ENCODE measurements at regions not wholly inside any gene's neighbourhood (a gene's known extent, or its start where the extent isn't known, plus 50 kb on each side); places are given as distances from the start of the nearest gene placed in this dataset.

DNA sequence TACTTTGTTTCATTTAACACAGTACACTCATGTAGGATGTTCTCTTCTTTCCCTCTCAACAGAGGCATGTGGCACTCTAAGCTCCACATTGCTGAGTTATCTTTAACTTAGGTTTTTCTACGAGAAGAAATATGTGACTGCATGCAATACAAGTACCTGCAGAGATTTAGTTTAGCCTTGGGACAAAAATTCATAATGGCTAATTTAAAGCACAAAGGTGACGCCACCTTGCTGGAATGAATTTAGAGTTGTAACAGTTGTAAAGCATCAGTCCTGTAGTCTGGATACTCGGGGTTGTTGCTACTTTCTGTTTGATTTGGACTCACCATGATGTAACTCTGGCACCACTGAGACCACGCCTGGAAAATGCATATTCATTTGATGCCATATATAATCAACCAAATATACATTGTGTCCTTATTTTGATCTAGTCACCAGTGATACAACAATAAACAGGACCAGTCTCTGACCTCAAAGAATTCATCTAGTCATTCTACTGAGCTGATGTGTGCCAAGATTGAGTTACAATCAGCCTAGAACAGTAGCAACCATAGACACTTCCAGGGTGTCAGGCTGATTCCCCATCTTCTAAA lies 451.0 kb upstream of the ZFP42 start:
- FAIRE-seq = no peak

DNA sequence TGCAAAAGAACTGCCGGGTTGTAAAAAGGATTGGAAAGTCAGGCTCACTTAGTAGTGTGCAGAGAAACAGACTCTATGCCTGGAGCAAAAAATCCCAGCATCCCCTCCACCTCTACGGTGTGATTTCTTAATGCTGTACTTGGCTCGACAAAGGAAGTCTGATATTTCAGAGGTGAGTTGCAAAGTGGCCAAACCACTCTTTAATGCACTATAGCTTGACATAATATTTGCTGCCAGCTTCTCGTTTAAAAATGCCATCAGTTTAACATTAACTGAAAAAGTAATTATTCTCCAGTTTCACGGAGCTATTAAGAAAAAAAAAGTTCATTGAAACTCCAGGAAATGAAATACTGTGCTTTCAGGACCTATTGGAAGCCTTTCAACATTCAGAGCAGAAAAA lies 448.3 kb upstream of the ZFP42 start:
- no peak for FAIRE-seq

DNA sequence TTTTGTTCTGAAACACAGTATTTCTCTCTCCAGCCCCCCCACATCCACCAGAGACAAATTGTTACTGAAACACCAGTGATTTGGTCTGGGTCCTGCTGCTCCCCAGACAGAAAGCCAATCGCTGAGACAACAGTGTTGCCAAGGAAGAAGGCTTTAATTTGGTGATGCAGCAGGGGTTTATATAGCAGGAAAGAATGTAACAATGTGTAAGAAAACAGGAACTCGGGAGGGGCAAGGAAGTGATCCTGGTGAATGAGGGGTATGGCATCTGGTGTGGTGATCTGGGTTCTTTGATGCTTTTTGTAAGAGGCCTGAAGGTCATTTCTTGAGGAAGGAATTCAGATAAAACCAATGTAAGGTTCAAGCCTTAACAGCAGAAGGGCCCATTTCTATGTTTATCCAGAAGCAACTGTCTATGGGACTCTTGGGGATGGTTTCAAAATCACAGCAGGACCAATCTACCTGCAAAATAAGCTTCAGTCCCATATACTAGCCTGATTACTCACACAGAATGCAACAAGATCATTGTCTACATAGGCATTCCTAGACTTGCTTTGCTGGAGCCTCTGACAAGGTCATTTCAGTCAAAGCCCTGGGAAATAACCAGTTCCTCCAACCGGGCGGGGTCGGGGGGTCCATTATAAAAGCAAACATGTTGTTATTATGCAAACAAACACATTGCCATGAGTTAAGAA lies 445.2 kb upstream of the ZFP42 start:
- no peak for FAIRE-seq

DNA sequence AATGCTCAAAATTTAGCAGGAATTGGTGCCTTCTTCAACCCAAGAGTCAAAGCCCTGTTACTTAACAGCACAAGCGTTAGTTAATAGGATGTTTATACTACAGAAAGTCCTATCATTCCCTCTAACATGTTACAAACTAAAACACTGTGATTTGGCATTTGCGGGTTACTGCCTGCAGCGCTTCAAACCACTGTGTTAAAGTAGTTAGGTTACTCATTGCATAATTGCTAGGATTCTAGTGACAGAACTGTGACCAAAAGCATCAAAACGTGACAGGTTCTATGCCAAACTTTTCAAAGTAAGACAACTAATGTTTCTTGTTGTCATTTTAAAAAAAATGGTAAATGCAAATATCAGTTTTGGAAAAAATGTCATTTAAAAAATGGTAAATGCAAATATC lies 442.8 kb upstream of the ZFP42 start:
- FAIRE-seq = no peak

DNA sequence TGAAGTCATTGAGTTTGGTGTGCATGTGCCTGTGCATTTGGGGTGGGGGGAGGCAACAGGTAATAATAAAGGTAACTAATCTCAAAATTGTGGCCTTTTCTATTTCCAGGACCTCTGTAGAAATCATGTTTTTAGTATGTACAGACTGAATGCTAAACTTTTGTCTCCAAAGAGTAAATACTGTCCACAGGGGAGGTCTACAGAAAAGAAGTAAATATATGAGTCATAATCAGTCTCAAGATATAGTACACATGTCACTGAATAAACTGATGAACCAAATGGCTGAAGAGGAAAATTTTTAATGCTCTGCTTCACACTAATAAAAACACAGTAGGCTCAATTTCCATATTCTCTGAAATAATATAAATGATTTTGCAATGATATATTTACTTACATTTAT lies 440.4 kb upstream of the ZFP42 start:
- FAIRE-seq = no peak

DNA sequence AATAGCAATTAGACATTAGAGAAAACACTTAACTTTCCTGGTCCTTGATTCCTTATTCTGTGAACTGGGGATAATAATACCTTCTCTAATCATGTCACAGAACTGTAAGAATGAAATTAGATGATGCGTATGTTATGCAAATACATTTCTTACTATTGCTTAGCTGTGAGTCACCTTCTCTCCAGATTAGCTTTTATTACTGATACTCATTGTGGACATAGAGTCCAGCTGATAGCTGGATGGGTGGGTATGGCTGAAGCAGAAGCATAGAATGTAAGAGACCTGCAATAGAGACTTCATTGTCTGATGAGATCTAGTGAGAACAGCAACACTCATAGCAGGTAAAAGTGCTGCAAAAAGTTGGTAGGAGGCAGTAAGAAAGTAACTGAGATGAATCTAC lies 437.2 kb upstream of the ZFP42 start:
- no peak for FAIRE-seq

DNA sequence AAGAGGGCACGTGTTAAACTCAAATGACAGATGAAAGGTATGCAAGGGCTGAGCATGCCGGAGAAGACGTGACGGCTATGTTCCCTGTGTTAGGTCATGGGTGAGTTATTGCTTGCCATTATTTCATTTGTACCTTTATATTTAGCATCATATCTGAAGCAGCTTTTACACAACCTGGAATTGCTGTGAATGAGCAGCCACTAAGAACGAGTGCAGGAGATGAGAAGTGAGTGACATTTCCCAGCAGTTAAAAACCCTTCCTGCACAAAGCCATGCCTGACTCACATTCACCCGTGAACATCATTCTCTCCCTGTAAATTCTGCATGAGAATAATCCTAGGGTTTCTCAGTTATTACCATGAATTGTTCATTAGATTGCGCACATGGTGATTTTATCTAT lies 433.2 kb upstream of the ZFP42 start:
- FAIRE-seq = no peak

DNA sequence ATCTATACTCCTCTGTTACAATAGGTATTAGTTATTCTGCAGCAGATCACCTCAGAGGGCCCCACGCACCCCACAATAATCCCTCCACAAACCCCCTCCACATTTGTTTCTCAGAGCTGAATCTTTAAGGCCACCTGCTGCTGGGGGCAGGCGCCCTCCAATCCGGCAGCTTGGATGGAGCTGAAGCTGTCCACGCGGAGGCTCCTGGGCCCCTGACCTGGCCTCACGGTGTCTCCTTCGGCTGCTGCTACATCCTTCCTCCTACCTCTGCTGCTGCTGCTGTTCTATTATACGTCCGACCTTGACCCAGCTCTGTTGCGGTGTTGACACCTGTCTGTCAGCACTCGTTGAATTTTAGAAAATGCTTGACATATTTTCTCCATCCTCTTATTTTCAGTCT lies 430.2 kb upstream of the ZFP42 start:
- no peak for FAIRE-seq

DNA sequence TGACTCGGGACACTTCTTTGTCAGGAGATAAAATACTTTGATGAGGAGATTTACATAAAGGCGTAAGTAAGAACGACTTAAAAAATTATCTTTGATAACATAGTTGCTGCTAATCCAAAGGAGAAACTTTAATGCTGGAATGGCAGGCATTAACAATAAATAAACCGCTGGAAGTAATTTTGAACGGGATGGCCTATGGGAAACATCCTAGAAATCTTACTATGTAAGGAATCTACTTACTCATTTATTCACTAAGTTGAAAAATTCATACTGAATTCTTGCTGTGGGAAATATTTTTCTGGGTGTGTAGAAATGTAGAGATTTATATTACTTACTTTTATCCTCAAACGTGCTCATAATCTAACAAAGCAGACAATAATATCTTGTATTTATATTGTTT lies 425.7 kb upstream of the ZFP42 start:
- FAIRE-seq = no peak

DNA sequence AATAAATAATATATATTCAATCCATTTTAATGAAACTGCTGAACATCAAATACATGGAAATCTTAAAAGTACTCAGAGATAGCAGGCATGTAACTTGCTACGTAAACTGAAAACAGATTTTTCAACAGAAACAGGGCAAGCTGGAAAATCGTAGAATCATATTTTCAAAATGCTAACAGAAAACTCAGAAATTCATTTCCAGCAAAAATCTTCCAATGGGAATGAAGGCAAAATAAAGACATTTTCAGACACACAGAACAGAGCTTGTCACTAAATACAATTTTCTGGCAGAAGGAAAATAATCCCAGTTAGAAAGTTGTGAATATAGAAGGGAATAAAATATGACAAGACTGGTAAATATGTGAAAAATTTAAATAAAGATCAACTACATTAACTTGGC lies 419.9 kb upstream of the ZFP42 start:
- FAIRE-seq = no peak

DNA sequence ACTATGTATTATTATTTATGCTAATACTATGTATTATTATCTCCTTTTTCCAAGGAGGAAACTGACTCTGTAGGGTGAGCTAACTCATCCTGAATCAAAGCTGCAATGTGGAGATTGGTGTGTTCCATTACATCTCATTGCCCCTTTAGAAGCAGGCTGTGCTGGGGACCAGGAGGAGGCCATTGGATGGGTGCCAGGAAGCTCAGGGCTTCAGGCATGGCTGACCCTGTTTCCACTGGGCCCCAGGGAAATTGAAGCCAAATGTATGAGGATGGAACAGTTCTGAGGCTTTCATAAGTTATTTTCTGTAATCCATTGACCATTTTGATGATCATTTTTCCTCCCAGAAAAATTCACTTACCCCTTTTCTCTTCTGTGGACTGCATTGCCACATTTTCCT lies 418.8 kb upstream of the ZFP42 start:
- FAIRE-seq = no peak

DNA sequence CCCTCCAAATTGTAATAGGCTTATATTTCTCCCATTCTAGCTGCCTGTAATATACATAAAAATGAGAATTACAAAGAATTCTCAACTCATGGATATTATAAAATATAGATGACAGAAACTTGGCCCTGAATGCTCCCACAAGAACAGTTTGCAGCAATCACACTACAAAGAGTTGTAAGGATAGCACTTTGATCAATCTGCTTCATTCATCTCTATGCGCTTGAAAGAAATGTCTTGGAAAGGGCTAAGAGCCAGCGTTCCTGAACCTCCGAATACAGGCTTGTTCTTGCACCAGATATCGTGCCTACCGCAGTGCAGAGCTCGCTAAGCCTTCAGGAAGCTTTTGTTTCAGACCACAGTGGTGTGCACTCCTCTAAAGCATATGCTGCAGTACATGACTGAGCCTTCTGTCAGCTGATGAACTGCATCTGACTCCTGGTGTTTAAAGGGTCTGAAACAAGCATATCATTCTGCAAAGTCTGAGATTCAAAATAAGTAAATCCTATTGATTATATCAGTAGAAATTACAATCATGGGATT lies 417.6 kb upstream of the ZFP42 start:
- FAIRE-seq = no peak

DNA sequence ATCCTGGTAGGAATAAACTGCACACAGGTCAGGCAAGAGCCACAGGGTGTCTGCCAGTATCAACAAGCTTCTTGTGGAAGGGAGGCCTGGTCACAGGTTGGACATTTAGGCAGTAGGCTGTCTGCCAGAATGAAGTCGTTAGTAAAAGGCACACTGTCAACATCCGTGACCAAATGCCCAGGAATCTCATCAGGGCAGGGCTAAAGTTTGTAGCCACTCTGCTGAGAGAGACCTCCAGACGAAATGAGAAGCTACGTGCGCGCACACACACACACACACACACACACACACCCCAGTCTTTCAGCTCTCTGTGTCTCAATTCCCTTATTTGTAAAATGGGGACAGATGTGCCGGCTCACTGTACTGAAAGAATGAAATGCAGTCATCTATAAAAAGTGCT lies 408.7 kb upstream of the ZFP42 start:
- FAIRE-seq = no peak

DNA sequence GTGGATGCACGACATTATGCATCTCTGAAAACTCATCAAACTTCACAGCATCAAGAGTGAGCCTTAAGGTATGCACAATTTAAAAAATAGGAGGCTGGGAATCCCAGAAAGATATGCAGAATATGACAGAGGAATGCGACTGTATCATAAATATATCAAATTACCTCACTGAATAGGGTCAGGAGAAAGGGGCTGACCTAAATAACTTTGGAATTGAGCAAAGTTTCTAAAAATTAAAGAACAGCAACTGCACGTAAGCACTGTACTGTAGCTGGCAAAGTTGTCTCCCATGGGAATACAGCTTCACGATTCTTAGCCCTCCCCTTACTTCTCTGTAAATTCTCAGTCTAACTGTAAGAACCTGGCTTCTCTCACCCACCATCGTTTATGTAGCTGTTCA lies 397.4 kb upstream of the ZFP42 start:
- FAIRE-seq = no peak

DNA sequence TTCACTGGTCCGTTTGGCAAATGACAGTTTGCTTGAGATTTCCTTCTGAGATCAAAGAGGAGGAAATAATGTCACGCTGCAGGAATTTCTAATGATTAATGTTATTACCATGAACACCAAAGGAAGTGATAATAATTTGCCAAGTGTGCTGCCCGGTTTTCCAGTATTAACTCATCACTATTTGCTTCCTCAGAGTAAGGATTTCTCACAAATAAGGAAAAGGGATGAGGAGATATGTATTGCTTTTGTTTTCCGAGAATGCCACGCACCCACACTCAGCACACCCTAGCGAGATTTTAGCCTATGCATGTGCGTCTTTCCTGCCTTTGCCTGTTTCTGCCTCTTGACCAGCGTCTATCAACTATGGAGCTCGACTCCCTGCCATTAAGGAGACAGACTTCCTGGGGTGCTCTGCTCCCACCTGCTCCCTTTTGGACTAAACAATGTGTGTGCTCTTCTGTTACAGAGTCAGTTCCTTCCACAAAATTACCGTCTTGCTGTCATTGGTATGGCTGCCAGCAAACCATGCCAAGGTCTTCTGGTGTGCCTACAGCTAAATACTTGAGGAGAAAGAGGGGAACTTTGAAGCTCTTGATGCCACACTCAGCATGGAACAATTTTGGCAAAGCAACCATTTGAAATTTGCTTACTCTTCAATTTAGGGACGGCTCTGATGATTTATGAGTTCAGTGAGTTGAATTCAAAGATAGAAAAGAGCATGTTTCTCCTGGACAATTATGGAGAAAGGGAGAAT lies 393.1 kb upstream of the ZFP42 start:
- FAIRE-seq = no peak

DNA sequence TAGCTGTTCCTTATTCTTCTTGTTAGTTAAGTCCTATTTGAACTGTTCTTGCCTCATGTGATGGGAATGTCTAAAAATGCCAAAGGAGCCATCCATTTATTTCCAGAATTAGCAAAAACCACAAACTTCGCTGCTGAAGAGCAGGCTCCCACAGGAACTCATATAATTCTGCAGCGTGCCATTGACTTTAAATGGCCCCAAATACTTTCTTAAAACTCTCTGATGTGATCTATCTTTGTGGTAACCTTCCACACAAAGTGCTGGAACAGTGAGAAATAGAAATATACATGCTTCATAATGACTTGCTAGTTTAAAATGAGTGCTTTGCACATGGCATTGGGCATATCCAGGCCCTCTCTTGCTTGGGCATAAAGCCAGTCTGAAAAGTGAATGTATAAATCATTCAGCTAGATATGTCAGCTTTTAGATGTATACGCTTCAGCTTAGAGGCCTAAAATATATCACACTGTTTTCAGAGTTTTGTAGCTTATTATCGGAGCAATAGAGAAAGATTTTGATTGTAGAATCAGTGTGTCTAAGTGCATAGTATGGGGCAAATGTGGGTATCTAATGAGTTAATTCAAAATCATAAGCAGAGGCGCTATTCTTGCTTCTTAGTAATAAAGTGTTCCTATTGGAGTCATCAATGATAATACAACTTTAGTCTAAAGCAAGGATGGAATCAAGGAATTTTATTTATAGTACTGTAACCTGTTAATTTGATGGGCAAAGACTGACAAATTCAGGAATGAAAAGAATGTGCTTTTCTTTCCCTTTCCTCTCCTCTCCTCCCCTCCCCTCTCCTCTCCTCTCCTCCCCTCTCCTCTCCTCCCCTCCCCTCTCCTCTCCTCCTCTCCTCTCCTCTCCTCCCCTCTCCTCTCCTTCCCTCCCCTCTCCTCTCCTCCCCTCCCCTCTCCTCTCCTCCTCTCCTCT lies 392.2 kb upstream of the ZFP42 start:
- FAIRE-seq = no peak

DNA sequence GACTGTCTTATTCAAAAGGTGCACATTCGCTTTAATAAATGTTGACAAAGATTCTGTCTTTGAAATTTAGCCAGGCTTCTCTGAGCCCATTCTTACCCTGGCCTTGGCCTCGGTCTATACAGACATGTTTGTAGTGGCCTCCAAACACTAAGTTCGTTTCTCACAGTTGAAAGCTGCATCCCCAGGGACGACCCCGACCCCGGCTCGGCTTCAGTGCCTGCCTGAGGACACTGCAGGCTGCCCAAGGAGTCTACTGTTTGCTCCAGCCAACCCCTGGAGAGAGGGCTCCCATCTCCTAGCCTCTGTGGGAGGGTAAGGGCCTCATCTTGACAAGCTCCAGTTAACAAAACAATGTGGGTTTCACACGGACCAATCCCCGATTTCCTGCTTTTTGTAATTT lies 390.6 kb upstream of the ZFP42 start:
- FAIRE-seq = no peak

DNA sequence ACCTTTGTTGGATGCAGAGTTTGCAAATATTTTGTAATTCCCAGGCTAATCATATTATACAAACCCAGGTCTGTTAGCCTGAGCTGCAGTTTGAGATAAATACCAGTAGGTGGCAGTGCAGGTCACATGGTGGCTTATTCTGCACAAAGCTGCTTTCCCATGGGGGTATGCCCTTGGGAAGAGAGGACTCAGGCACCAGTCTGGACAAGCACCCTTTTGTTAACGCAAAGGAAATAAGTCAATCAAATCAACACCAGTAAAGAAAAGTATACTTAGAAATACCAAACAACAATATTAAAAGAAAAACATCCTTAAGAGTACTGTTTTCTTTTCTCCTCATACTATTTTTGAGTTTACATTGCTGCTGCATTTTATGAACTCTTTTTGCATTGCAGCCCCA lies 389.0 kb upstream of the ZFP42 start:
- peak; percentile 91 for FAIRE-seq

DNA sequence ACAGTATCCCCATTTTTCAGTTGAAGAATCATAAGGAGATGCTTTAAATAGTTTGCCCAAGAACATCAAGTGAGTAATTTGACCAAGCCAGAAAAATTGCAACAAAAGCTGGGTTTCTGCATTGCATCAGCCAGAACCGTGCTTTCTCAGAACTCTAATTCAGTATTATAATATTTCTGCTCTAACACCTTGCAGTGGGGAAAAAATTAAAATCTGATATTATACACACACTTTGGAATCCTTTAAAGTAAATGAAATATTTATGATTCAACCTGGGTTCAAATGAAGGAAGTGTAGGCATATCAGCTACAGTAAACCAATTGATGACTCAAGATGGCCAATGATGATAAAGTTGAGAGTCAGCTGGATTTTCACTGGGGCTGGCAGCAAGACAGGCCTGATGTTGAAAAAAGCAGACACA lies 387.6 kb upstream of the ZFP42 start:
- no peak for FAIRE-seq

DNA sequence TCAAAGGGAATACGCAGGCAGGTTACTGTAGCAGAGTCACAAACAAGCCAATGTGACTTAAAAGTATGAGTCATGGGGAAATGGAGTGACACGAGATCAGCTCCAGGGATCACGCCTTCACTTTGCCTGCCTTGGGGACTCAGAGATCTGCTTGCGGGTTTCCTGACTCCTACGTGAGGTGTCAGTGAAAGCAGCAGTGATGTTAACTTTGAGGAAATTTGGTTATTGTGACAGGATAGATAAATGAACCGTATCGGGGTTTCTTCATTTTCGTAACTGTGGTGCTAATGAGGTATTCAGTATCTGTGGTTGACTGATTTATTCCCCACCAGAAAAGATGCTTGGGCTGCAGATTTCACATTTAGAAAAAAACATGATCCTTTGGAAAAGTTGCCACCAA lies 383.3 kb upstream of the ZFP42 start:
- FAIRE-seq = no peak

DNA sequence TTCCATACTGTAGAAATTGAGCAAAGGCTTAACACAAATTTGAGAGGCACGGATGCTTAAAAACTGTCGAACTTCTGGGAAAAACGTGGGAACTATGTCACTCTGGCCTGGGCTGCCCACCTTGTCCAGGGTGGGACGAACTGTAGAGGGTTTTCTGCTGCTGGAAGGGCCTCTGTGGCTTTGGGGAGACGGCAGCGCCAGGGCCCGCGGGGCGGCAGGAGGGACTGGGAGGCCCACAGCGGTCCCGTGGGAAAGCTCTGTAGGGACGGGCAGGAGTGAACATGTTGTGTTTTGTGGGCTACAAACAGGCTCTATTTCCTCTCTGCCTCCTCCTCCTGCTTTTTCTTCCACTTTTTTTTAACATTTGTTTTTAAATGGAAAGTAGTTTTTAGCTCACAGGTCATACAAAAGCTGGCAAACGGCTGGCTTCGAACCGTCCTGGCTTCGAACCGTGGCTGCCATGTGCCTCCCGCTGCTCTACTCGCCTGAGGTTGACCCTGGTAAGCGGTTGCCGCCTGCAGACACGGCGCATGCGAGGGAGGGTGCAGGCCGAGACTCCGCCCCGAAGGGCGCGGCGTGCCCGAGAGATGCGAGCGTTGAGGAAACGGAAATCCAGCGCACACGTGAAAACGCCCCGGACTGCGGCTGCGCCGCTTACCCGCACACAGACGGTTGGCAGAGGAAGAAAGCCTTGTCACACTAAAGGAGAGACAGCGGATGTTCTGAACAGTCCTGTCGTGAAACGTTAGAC lies 382.3 kb upstream of the ZFP42 start:
- no peak for FAIRE-seq

DNA sequence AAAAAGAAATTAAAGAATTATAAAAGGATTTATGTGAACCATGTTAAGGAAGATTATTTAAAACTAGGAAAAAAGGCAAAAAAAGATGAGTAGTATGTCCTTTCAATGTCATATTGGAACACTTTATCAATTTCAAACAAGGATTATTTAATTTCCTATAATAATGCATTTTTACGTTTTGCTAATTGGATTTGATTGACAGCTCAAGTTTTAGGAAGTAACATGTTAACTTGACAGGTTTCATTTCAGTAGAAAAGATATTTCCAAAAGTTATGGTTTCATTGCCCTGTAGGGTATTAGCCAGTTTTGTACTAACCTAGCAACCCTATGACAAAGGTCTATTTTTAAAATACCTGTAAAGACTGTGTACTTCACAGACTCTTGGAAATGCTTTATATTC lies 379.6 kb upstream of the ZFP42 start:
- FAIRE-seq = no peak

Data from A204.1 (cell line).